Pancreas (tissue), 10 donors: ENCODE measurements at regions not wholly inside any gene's neighbourhood (a gene's known extent, or its start where the extent isn't known, plus 50 kb on each side); places are given as distances from the start of the nearest gene placed in this dataset.
"Not testable (repeated sequence)": the region's sequence is repeated elsewhere in the genome, so short reads cannot be mapped to it uniquely, and the experiment has no call there.

Source experiments
- ATAC-seq, 4 donors: fragments of 200-7000 bp; cut with Tn5 transposase; one replicate each; pipeline versions ENCODE4 v1.8.0 to v1.9.1; 2020; ENCODE audit warnings: mild to moderate bottlenecking in 4 of 4, moderate library complexity in 4 of 4
- DNase-seq, 6 donors: peaks; one replicate each; pipeline ENCODE4 v3.0.0-alpha.2; 2020
- FAIRE-seq: peaks from 2 replicates; lab custom pipeline; 2012; peaks lifted over from hg19 to GRCh38; lab: Jason Lieb, UNC
- H3K27ac ChIP-seq, 4 donors: fragments of 200-600 bp; sonication (generic); 1 replicate in 3 of 4; 2 replicates in 1 of 4; pipeline versions ENCODE4 v1.5.0 to v1.8.0; 2020
- H3K27me3 ChIP-seq, 4 donors: fragments of 200-600 bp; one replicate each; pipeline ENCODE4 v1.8.0; 2021
- H3K36me3 ChIP-seq, 3 donors: fragments of 200-600 bp; sonication (generic) in 1 of 3; one replicate each; pipeline versions ENCODE4 v1.5.0 to v1.8.0; 2020 to 2021
- H3K4me1 ChIP-seq, 3 donors: fragments of 200-600 bp; one replicate each; pipeline ENCODE4 v1.8.0; 2021
- H3K4me3 ChIP-seq, 4 donors: fragments of 200-600 bp; sonication (generic) in 2 of 4; one replicate each; pipeline versions ENCODE4 v1.5.0 to v1.8.0; 2020 to 2021
- H3K9me3 ChIP-seq, 4 donors: fragments of 200-600 bp; one replicate each; pipeline ENCODE4 v1.8.0; 2021
- CTCF ChIP-seq, 4 donors: fragments of 200-600 bp; sonication (generic) in 3 of 4; IDR thresholded peaks; one replicate each; pipeline versions ENCODE4 v1.5.0 to v1.8.0; 2021; ENCODE audit warnings: antibody characterized with exemption in 4 of 4
- WGBS, 2 donors: extraction: QIAGEN DNeasy Blood & Tissue Kit; methylation state at CpG; one replicate each; pipeline ENCODE4 v1.1.7; 2013; 5-methylcytosine and 5-hydroxymethylcytosine counted together
- intact Hi-C, 3 donors: fragments of 100-400 bp; cut with DNase I; formaldehyde crosslinking; loops; one replicate each; pipeline versions ENCODE4 v1.11.1 to v1.14.2; 2022
- donor health status: healthy with polysubstance abuse.
- donor health status: DM: no; HTN: no; CAD: no; lungs with moderate emphysema.
- donor health status: DM: no; HTN: no; CAD: no.
- donor health status: control.
- donor health status: control.
- donor health status: Bipolar disorder and iron deficiency.
- donor health status: DM: yes; HTN: yes; CAD: no.
- donor health status: DM: no; HTN: no; CAD: no.
- donor health status: DM: no; HTN: no; CAD: no.
- donor health status: DM: yes; HTN: yes; CAD: no.

DNA sequence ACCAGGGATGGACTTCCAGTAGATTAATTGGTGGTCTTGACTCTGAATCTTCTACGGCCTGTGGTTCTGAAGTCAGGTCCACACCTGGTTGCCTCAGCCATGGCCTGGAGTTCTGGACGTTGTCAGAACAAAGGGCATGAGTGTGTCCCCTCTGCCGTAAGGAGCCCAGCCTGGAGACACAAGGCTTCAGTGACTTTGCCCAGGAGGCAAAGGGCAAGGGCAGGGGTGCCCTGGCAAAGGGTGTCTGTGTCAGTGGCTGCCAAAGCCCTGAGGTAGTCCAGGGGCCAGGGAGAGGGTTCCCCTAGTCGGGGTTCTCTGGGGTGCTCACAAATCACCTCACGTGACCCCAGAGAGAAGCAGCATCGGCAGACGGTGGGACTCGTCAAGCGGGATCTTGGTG is 273.2 kb upstream of the ZNF32 start:
- no peak for ATAC-seq
- 89 to 94% methylated on average over 9 of the region's 9 CpGs for WGBS, 2 donors
- no peak for TF ChIP-seq CTCF (IDR thresholded peaks at IDR 0.05)

GRCh38 chr10:43921478-43921877 is 272.8 kb upstream of the ZNF32 start:
- no peak for ATAC-seq
- FAIRE-seq, result no peak
- no peak overlapping the region for H3K27ac ChIP-seq
- H3K36me3 ChIP-seq, result no peaks in the 10 kb centered on the region
- intact Hi-C loops, result no loop called here
- H3K27me3 ChIP-seq, result no peaks in the 10 kb centered on the region
- H3K9me3 ChIP-seq, result no peaks in the 10 kb centered on the region
- no peak for TF ChIP-seq CTCF (IDR thresholded peaks at IDR 0.05)
- no peak for DNase-seq
- no peaks in the 10 kb centered on the region for H3K4me1 ChIP-seq
- H3K4me3 ChIP-seq, result no peak overlapping the region
- WGBS, 2 donors, result 90 to 93% methylated on average over 6 of the region's 6 CpGs

More for the DNA sequence above, 273.2 kb upstream of the ZNF32 start:
- Histone ChIP-seq H3K4me1 (no peaks in the 10 kb centered on the region), H3K4me3 (no peak overlapping the region), H3K27me3 (no peaks in the 10 kb centered on the region), H3K27ac (no peak overlapping the region), H3K9me3 (no peaks in the 10 kb centered on the region), H3K36me3 (no peaks in the 10 kb centered on the region)
- intact Hi-C loops, result no loop called here
- no peak for DNase-seq
- no peak for FAIRE-seq

DNA sequence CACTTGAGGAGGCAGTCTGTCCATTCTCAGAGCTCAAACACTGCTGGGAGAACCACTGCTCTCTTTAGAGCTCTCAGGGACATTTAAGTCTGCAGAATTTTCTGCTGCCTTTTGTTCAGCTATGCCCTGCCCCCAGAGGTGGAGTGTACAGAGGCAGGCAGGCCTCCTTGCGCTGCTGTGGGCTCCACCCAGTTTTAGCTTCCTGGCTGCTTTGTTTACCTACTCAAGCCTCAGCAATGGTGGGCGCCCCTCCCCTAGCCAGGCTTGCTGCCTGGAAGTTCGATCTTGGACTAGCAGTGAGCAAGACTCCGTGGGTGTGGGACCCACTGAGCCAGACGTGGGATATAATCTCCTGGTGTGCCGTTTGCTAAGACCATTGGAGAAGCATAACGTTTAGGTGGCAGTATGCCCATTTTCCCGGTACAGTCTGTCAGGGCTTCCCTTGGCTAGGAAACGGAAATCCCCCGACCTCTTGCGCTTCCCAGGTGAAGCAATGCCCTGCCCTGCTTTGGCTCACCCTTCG is 271.6 kb upstream of the ZNF32 start:
- H3K4me3 ChIP-seq, H3K27ac ChIP-seq, DNase-seq, H3K36me3 ChIP-seq, H3K4me1 ChIP-seq, ATAC-seq, FAIRE-seq, H3K9me3 ChIP-seq, intact Hi-C loops, H3K27me3 ChIP-seq: not testable (repeated sequence)
- WGBS, 2 donors, result 75 to 84% methylated on average over 11 to 12 of the region's 12 CpGs

DNA sequence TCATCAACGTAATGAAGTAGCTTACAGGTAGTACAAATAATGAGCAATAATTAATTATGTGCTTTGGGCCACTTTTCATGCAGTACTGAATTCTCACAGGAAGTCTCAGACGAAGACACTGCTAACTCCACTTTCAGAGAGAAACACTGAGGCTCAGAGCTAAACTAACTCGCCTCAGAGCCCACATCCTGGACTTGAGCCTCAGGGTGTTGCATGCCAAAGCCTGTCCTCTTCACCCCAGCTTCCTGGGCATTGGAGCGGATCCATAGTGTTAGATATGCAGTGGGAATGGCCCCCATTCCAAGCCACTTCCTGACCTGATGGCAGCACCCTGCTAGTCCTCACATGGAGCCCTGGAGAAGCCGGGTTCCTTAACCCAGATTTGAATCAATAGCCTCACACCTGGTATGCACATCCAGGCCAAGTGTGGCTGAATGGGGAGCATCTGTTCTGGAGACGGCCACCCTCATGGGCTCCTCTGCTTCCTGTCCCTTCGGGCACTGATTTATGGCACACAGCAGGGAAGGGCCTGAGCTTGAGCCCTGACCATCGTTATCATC is 265.1 kb upstream of the ZNF32 start:
- no peaks in the 10 kb centered on the region for H3K36me3 ChIP-seq
- no peaks in the 10 kb centered on the region for H3K9me3 ChIP-seq
- H3K27me3 ChIP-seq, result no peaks in the 10 kb centered on the region
- no peaks in the 10 kb centered on the region for H3K4me1 ChIP-seq
- no peak overlapping the region for H3K27ac ChIP-seq
- TF ChIP-seq CTCF (IDR thresholded peaks at IDR 0.05), result no peak
- FAIRE-seq (no peak), ATAC-seq (no peak), DNase-seq (no peak)
- H3K4me3 ChIP-seq, result no peak overlapping the region
- 84 to 87% methylated on average over 8 of the region's 8 CpGs for WGBS, 2 donors
- intact Hi-C loops, result no loop called here

DNA sequence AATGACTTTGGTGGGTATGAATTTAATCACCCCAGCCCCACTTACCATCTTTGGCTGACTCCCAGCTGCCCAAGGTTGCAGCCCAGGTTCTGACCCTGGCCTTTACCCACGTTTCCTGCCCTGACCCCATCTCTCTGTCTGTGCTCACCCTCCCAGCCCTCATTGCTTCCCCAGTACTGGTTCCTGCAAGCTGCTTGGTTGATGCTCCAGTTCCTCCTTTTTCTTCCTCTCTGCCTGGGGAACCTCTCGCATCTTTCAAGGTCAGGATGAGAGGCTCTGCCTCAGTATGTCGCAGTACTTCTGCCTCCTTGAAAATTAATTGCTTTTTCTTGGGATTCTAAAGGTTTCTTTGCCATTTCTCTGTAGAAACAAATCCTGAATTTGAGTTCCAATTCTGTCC is 263.8 kb upstream of the ZNF32 start:
- FAIRE-seq (no peak), DNase-seq (no peak), ATAC-seq (no peak)
- H3K9me3 ChIP-seq, result no peaks in the 10 kb centered on the region
- no peaks in the 10 kb centered on the region for H3K27me3 ChIP-seq
- no peaks in the 10 kb centered on the region for H3K4me1 ChIP-seq
- H3K36me3 ChIP-seq, result no peaks in the 10 kb centered on the region
- intact Hi-C loops, result no loop called here
- TF ChIP-seq CTCF (IDR thresholded peaks at IDR 0.05), result no peak
- H3K4me3 ChIP-seq, result no peak overlapping the region
- 79 to 89% methylated on average over 3 of the region's 3 CpGs for WGBS, 2 donors
- no peak overlapping the region for H3K27ac ChIP-seq
